Left cardiac atrium (tissue), 4 donors: ENCODE measurements at regions not wholly inside any gene's neighbourhood (a gene's known extent, or its start where the extent isn't known, plus 50 kb on each side); places are given as distances from the start of the nearest gene placed in this dataset.
"Not testable (repeated sequence)": the region's sequence is repeated elsewhere in the genome, so short reads cannot be mapped to it uniquely, and the experiment has no call there.

Source experiments
- ATAC-seq, 2 donors: fragments of 200-7000 bp; cut with Tn5 transposase; one replicate each; pipeline ENCODE4 v1.9.1; 2020; ENCODE audit warnings: mild to moderate bottlenecking in 2 of 2, moderate library complexity in 2 of 2
- DNase-seq: peaks from one replicate; pipeline ENCODE4 v3.0.0-alpha.2; 2020
- intact Hi-C, 2 donors: fragments of 100-400 bp; cut with DNase I; formaldehyde crosslinking; loops; one replicate each; pipeline versions ENCODE4 v1.14.1 to v1.15.1; 2022 to 2023
- donor health status: DM: no; HTN: yes; CAD: no.
- donor health status: DM: no; HTN: yes; CAD: no; lungs with severe emphysema.
- donor health status: DM: yes; HTN: yes; CAD: no.
- donor health status: Dilated cardiomyopathy.

GRCh38 chr5:162696272-162696671 lies 628.7 kb downstream of the GABRG2 start:
- intact Hi-C loops, DNase-seq, ATAC-seq: not testable (repeated sequence)

DNA sequence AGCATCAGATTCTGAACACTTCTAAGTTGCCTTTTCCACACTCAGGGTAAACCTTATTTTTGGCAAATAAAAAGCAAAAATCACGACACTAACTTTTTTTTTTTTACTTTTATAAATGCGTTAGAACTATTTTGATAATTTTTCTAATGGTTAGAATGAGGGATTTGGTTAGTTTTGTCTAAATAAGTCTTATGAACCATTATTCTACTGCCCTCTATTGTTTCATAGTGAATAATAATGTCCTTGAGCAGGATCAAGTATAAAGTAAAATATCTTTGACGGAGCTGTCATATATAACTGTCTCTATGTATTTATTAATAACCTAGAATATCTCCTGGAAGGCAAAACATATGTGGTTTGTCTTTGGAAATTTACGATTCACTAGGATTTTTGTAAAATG lies 631.8 kb downstream of the GABRG2 start:
- intact Hi-C loops = no loop called here
- DNase-seq = no peak
- ATAC-seq = no peak

GRCh38 chr5:162703914-162704313 lies 636.3 kb downstream of the GABRG2 start:
- ATAC-seq = no peak
- intact Hi-C loops = no loop called here
- DNase-seq = no peak

- no peak for ATAC-seq
- intact Hi-C loops = no loop called here
- DNase-seq = no peak
Measured at GRCh38 chr5:162711244-162711643, 643.7 kb downstream of the GABRG2 start.

DNA sequence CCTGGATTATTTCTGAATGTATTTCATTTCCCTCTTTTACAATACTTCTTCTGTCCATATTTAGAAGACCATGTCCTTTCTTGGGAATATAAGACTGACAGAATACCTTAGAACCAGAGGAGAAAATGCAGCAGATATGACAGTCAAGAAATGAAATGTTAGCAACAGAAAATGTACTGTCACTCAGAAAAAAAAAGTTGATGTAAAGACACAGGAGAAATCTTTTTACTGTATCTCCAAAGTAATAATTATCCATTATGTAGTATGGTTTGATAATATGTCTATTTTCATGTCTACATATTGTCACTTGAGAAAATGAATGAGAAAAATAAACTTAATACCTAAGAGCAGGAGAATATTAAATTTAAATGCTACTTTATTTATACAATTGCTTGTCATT lies 652.1 kb downstream of the GABRG2 start:
- DNase-seq = no peak
- no peak for ATAC-seq
- intact Hi-C loops = no loop called here

DNA sequence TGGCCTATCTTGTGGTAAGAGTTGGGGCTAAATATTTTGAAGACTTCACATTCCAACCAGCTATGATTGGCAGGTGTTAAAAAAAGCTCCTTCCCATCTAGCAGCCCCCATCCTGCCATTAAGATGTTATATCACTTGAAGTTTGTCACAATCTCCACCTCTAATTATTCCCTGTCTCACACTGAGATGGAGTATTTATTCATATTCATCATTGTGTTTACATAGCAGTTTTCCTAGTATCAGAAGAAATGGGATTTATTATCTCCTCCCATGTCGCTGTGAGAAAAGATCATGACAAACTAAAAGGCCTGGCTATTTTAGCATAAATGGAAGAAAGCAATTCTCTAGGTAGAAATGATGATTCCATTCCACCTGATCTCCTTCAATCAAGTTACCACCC lies 653.6 kb downstream of the GABRG2 start:
- no peak for DNase-seq
- intact Hi-C loops = no loop called here
- no peak for ATAC-seq

GRCh38 chr5:162752612-162753011 lies 684.8 kb upstream of the CCNG1 start:
- intact Hi-C loops = no loop called here
- ATAC-seq = no peak
- DNase-seq = no peak

- intact Hi-C loops = no loop called here
- no peak for DNase-seq
- no peak for ATAC-seq
Measured at GRCh38 chr5:162762119-162762518, 675.3 kb upstream of the CCNG1 start.

DNA sequence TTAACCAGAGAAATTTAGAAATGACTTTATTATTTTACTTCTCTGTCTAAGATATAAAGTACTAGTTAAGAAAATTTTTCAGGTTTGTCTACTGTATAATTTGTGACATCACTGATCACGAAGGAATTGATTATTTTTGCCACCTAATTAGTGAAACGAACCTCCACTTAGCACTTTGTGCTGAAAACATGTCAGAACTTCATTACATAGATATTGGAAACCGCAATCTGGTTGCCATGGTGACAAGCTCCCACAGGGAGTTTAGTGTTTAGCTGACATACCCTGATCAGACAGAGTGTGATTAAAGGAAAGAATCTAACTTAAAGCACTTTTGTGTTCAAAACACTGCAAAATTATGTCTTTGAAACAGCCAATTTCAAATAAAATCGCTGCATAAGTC lies 668.4 kb upstream of the CCNG1 start:
- ATAC-seq = no peak
- intact Hi-C loops = no loop called here
- no peak for DNase-seq

DNA sequence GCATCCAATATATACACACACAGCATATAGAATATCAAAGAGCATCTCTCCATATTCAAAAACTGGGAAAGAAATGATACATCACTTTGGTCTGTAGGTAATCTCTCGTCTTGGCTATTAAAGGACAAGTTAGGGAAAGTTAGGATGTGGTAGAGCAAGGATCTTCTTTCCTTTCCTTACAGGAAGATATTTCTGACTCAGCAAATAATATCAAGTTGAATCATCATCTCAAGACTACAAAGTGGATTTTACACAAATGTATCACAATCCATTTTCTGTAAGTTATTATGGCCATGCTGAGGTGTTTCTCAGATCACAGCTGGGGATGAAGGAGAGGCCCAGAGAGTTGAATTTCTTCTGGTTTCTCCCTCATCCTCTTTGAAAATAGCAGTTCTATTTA lies 651.7 kb upstream of the CCNG1 start:
- DNase-seq = no peak
- intact Hi-C loops = no loop called here
- no peak for ATAC-seq

GRCh38 chr5:162786234-162786633 lies 651.2 kb upstream of the CCNG1 start:
- intact Hi-C loops = no loop called here
- ATAC-seq (no peak), DNase-seq (no peak)

- intact Hi-C loops = no loop called here
- ATAC-seq (no peak), DNase-seq (no peak)
Measured at GRCh38 chr5:162796507-162796906, 640.9 kb upstream of the CCNG1 start.

- DNase-seq = no peak
- ATAC-seq = no peak
- intact Hi-C loops = no loop called here
Measured at GRCh38 chr5:162800301-162800700, 637.1 kb upstream of the CCNG1 start.

- intact Hi-C loops = no loop called here
- no peak for DNase-seq
Measured at GRCh38 chr5:162801235-162801634, 636.2 kb upstream of the CCNG1 start.

GRCh38 chr5:162806195-162806594 lies 631.2 kb upstream of the CCNG1 start:
- DNase-seq = no peak

More at GRCh38 chr5:162801235-162801634, 636.2 kb upstream of the CCNG1 start:
- no peak for ATAC-seq

DNA sequence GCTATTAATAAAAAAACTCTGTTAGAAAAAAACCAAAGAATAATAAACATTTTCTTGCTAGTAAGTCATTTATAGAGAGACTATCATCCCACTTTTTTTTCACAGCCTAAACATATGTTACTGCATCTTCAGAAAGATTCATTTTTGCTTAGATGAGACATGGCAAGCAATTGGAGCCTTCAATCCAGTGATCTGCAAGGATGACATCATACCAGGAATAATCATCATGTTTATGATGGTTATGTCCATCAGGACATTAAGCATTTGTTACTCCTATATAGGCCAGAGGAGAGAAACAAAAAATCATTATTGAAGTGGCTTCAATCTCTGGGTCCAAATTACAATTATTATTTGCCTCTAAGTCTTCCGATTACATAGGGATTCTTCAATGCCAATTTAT lies 626.3 kb upstream of the CCNG1 start:
- no peak for DNase-seq
- no peak for ATAC-seq
- intact Hi-C loops = no loop called here

More at GRCh38 chr5:162806195-162806594, 631.2 kb upstream of the CCNG1 start:
- no peak for ATAC-seq
- intact Hi-C loops = no loop called here

DNA sequence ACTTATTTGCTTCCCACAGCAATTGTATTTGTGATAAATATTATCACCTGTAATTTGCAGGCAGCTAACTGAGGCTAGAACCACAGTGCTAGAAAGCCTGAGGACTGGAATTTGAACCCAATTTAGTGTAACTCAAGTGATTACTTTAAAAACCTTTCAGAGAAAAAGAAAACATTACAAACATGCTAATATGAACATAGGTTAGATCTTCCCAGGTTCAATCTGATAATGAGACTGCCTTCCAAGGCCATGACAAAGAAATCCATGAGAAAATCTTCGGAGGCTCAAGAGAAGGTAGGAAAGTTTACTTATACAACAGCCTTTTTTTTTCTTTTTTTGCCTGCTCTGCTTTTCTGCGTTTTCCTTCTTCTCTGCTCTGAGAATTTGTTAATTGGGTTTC lies 620.6 kb upstream of the CCNG1 start:
- intact Hi-C loops = no loop called here
- DNase-seq (no peak), ATAC-seq (no peak)

- no peak for ATAC-seq
- DNase-seq = no peak
- intact Hi-C loops = no loop called here
Measured at GRCh38 chr5:162817364-162817763, 620.0 kb upstream of the CCNG1 start.

- ATAC-seq, DNase-seq, intact Hi-C loops: not testable (repeated sequence)
Measured at GRCh38 chr5:162821664-162822063, 615.7 kb upstream of the CCNG1 start.

- intact Hi-C loops = no loop called here
Measured at GRCh38 chr5:162824360-162824759, 613.0 kb upstream of the CCNG1 start.

DNA sequence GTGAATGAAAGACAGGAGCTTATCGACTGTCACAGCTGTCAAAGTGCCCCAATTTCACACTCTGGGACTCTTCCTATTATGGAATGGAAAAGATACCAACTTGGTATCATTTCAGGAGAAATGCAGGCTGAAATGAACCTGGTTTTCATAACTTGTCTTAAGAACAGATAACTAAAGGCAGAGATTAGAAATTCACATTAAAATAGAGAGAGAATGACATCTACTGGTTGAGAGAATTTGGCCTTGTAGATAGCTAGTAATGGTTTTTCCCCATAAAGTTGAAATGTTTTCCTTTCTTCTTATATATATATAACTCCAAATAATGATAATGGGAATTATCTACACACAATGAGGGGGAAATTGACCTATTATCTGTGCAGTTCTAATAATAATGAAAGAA lies 600.2 kb upstream of the CCNG1 start:
- DNase-seq (no peak), ATAC-seq (no peak)
- intact Hi-C loops = no loop called here

More at GRCh38 chr5:162824360-162824759, 613.0 kb upstream of the CCNG1 start:
- ATAC-seq (no peak), DNase-seq (no peak)

DNA sequence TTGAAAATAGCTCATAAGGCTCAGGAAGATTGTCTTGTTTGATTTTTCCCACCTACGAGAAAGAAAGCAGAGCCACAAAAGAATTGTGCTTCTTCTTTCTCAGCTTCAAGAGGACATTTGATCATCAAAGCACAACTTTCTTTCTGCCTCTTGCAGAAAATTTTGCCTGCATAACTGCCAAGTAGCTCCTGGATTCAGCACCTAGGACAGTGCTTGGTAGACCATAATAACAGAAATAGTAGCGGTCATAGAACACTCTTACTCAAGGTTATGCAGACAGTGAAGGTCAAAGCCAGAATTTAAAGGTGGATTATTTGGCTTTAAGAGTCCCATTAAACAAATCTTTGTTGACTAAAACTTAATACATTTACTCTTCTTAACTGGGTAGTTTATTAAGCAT lies 594.7 kb upstream of the CCNG1 start:
- ATAC-seq (no peak), DNase-seq (no peak)
- intact Hi-C loops = no loop called here
